ENCODE measurements at regions not wholly inside any gene's neighbourhood (a gene's known extent, or its start where the extent isn't known, plus 50 kb on each side); places are given as distances from the start of the nearest gene placed in this dataset.

DNA sequence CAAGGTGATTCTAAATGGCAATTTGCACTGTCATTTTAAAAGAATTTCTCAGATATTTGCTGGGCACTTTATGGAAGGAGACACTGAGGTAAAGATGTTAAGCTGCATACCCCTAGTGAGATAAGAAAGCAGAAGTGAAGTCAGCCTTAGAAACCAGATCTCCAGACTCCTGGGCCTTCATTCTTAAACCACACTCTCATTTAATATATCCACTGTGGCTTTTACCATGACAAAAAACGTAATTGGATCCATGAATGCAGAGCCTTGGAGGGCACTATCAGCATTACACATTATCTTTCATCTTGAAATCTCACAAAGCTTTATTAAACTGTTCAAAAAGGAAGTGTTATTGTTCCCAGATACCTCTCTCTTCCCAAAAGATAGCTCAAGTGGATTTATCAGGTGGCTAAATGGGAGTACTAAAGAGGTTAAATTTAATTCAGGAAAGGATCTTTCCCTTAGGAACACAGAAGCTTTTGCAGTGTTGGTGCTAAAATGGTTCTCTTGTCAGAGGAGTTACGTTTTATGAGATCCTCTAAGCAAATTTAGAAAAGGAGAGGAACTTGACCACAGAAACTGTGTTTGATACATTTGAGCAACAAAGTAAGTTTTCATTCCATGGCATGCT lies 1060.4 kb downstream of the EFNB2 start:
- DNase-seq: no peak

DNA sequence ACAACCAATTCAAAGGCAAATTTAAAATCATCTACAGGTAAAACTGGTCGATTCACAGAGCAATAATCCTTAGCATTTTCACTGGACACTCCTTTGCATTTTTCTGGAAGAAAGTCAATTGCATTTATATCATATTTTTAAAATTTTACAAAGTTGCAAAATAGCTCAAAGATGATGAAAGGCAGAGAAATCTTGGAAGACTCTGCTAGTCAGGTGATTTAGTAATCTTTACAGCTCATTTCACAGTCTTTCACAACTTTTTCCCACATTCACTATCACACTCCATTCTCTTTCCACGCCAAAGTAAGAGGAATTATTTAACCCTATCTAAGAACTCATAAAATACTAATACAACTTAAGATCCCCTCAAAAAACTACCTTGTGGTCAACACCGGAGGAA lies 1063.8 kb downstream of the EFNB2 start:
- no peak for DNase-seq

DNA sequence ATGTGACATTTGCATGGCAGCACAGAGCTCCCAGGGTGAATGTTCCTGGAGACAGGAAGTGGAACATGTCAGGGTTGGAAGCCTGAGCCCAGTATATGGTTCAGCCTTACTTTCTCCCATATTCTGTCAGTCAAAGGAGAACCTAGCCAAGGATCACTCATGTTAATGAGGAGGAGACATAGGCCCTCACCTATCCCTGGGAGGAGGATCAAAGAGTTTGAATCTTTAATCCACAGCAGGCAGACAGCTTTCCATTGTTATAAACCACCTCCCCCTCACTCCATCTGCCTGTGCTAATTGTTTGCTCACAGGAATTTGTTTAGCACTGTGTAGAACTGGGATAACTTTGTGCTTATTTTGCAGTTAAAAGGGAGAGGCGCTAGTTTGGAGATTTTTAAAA lies 1069.1 kb downstream of the EFNB2 start:
- DNase-seq: no peak

DNA sequence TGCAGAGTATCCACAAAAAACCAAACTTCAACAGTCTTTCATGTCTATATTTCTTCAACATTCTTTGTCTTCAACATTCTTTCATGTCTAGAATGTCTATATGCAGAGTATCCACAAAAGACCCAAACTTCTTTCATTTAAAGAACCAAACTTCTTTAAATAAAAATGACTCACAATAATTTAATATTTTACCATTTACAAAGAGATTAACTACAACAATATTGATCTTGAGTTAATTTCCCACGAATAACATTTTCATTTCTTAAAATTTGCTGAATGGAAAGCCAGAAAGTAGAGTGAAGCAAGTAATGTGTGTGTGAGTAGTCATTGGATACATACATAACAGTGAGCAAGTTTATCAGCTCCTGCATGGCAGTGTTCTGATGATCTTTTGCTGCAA lies 1069.7 kb downstream of the EFNB2 start, which contains the start of gene DAOA:
DAOA (plus strand) TSS at position 301 of the 400 bp plus-strand sequence.
- no peak for DNase-seq

DNA sequence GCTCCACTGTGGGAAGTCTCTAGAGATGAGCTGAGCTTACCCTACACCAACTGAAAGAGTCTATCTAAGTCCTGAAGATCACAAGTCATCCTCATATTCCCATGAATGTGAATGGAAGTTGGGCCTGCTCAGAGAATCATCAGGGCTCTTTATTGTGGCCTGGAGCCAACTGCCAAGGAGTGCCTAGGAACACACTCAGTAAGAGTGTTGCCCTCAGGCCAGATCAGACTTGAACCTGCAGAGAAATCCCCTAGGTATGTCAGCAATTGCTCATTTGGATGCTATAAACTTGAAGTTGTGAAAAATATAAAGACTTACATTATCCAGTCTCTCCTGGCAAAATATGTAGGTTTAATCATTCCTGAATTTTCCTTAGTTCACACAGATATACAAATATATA lies 1070.2 kb downstream of the EFNB2 start:
- no peak for DNase-seq

DNA sequence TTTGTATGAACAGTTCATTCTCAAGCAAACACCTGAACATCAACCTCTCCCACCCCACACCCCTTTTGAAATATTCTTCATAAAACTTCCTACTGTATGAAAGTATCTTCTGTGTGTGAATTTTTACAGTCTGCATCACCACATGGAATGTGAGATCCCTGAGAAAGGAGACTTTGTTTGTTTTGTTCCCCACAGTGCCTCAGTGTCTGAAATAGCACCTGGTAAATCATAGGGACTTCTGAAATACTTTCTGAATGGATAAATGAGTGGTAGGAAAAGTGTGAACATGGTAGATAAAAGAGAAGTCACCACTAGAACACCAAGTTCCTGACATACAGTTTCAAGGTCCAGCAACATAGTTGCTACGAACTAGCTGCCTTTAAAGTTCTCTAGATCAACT lies 1071.2 kb downstream of the EFNB2 start:
- DNase-seq: no peak

DNA sequence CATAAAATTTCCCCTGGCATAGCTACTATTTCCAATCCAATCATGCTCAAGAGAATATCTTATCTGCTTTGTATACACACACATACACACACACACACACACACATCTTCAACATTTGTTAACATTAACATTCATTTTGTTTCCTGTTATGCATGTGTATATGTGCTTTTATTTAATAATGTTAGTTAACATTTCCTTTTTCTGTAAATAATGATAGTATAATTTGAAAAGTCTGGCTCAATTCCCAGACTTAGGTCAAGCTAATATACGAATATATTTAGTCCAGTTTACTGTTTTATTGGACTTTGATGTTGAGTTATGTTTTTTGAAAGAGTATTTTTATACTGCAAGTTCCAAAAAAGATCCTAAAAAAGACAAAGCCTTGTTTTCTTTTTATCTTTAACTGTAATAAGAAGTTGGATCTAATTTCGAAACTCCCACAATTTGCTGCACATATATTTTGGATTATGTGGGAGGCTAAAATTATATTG lies 1072.4 kb downstream of the EFNB2 start:
- DNase-seq: no peak

DNA sequence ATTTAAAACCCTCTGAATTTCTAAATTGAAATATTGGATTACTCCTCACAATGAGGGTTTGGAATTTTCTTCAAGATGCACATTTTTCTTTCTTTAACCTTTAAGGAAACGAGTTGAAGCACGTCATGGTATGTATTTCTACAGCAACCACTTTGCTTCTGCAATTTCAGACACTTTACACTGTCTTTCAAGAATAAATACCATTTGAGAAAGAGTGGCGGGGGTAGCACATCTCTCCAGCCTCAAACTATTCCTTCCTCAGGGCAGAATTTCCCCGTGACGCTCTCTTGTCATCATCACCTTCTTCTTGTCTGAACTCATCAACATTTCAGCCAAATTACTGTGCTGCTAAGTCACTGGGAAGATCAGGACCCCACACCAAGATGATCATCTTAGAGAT lies 1073.4 kb downstream of the EFNB2 start:
- DNase-seq: no peak

DNA sequence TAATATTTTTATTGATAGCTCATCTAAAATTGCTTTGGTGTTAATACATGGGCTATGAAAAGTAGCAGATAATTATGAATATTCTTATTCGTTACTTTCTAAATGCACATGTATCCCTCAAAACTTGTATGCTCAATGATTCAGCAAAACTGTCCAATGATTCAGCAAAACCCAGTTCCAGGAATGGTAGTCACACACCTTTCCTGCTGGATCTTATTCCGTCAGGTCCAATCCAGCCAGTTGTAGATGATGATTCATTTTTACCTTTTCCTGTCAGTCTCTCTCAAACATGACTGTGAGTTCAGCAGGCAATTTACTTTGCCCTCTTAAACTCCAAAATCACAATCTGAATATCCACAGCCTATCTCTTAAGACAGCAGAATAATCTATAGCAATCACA lies 1082.6 kb downstream of the EFNB2 start:
- no peak for DNase-seq

DNA sequence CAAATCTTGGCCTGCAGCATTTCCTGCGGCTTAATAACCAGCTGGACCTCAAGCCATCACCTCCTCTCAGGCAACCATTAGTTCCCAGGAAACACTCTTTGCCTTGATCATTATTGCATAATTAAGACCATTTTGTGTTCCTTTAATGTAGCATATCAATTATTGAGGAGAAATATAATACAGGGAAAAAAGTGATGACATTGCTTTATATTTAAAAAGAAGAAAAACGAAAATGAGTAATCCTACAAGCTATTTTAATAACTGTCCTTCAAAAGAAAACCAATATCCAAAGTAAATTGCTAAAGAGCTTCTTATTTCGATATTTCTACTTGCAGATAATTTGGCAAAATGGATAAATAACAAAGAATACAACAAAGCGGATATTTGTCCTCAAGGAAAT lies 1084.7 kb downstream of the EFNB2 start:
- DNase-seq: no peak

DNA sequence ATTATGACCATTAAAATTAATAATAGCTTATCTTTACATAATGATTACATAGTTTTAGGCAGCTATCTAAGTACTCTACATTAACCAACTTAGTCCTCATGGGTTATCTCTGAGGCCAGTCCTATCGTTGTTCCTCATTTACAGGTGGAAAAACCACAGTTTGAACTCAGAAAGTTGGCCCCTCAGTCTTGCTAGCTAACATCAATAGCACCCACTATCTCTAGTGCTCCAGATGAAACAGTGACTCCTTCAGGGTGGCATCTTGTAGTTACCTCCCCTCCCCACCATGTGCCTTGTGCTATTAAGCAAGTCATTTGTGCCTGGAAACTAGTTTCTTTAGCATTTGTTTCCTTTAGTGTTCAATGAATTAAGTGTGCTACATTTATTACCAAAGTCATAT lies 1086.7 kb downstream of the EFNB2 start:
- no peak for DNase-seq

DNA sequence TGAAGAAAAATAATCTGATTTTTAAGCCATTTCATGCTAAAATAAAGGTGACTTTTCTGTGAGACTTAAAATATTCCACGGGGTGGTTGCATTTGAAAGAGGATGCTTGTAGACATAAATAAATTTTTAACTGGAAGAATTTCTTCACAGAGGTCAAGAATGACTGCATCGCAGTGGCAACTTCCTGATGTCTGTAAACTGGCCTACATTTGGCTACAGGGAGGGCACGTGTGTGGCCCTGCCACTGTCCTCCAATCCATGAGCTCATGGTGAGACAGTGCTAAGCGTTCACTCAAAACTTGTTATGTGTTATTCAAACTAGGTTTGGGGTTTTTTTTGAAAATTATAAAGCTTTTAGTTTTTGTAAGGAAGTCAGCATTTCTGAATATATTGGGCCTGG lies 1089.3 kb downstream of the EFNB2 start:
- DNase-seq: no peak

DNA sequence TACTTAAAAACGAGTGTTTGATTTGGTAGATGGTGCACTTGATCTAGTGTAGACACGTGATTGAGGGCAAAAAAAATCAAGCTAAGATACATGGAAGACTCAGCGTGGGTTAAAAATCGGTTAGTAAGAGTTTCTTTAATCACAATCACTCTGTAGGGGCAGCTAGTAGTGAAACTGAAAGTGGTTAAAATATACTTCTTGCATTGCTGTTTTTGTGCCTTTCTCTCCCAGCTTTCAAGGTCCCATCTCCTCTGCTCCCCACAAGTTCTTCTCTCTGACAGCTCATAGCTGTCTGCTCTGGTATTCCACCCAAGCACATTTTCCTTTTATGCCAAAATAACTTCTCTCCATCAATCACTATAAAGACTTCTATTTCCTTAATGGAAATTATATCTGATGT lies 1089.7 kb downstream of the EFNB2 start:
- DNase-seq: no peak

DNA sequence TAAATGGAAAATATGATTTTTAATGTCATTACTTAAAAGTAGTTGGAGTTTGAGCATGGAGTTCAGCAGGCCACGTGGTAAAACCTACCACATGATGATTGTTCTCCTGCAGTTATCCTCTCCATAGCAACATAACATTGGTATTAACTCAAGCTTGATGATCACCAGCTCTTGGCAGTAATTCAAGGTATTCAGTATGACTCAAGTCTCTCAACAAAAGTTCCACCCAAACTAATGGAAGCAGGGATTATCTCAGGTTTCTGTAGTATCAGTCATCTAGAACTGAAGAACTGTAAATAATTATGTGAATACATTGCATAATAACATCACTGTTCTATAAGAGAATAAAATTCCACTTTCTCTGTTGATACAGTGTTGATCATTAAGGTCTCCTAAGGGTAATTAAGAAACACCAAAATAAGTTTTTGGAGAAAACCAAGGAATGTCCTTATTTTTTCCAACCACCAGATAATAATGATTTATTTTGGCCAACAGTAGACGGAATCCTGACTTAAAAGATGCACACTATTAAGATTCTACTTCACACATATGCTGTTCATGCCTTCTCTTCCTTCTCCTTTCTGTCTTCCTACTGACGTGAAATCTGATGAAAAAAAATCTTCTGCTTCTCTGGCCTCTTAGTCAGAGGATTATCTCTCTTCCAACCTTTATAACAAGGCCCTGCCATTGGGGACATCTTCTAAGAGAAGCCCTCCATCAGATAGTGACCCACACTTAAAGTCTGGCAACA lies 1092.3 kb downstream of the EFNB2 start:
- DNase-seq: no peak

DNA sequence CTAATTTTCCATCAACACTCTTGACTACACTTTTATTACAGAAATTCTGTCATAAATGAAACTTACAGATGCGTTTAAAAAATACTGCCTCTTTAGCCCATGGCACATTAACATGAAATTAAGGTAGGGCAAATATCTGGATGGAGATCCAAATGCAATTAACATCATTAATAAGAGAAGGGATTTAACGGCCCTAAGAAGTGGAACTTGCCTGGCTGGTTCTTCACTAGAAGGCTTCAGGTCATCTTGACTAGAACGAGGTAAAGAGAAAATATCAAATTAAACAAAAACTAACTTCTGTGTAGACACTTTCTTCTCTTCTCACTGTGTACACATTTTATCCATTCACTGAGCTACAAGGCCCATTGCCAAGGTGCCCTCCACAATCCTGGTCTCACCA lies 1093.4 kb downstream of the EFNB2 start:
- DNase-seq: no peak

DNA sequence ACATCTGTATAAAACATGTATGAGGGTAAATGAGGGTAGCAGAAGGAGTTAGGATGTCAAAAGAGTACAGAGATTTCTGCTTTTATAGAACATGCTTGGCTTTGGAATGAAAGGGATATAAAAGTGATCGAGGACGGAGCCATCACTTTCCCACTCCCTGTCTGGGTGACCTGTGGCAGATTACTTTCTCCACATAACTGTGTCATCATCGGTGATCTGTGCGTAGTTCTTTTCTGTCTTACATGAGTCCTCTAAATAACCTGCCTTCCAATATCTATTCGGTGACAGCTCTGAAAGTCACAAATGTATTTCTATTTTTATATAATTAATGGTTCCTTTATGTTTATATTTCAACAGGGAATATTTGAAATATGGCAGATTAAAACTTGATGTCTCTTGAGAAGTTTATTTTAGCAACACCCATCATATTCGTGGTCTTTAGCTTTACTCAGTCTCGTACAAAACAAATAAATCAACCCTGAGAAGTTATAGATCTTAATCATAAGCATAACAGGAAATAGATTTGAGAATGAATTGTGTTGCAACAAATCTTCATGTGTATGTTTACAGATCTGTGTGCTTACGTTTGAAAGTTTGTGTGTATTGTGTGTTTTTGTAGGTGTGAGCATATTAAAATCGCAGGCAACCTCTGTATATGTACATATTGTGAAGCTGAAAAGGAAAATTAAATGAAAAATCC lies 1094.3 kb downstream of the EFNB2 start:
- no peak for DNase-seq

DNA sequence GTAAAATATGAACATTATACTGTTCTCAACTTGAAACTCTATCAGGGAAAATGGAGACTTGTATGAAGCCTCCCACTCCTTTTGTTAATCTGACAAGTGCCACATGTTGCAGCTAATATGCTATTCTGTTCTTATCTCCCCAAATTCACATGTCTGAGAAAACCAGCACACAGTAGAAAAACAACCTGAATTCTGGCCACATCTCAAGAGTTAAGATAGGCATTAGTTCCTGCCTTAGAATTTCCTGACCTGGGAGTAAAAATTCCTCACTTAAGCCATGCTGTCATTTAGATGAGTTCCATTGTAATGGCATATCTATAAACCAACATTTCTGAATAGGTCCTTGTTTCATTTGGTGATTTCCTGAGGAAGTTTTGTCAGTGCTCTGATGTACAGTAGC lies 1098.5 kb downstream of the EFNB2 start:
- DNase-seq: no peak

DNA sequence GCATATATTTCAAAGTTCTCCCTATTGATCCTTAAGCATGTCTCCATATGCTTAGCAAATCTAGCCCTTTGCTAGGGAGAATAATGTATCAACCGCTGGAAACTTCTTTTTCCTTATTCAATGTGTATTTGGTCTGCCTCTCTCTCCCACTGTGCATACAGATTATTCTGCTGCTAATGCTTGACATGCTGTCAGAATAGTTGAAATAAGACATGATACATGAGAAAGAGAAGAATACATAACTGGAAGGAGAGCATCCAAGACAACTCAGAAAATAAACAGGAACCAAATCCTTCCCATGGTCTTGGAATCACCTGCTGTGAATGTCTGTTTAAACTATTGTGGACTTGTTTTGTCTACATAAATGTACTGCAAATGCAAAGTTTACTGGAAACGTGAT lies 1103.0 kb downstream of the EFNB2 start:
- DNase-seq: no peak

DNA sequence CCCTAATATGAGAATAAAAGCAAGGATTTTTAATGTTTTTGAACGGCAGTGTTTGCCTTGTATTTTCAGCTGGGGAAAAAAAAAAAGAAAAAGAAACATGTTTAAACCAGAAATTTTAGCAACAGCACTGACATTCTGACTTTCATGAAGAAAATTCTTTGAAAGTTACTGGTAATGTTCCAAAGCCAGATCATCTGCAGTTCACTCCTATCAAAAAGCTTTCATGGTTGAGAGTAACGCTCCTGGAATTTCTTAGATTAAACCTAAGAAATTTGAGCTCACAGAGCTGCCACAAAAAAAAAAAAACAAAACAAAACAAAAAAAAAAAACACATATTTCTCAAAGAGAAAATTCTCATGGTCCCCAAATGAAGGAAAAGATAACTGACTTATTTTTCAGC lies 1106.7 kb downstream of the EFNB2 start:
- DNase-seq: no peak

DNA sequence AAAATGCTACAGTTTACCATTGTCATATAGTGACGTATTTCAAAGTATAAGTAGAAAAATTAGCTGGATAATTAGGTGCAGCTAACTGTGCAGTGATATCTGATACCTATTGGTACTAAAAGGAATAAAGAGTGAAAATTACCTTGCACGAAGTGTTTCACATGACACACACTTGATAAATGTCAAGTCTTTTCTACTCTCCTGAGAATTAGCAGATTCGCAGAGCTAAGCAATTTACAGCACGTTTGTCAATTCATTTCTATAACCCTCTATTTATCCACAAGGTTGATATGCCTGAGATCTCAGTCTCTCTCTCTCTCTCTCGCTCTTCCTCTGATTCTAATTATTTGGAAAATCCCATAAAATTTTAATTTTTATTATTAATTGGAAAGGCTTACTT lies 1109.0 kb downstream of the EFNB2 start:
- no peak for DNase-seq

DNA sequence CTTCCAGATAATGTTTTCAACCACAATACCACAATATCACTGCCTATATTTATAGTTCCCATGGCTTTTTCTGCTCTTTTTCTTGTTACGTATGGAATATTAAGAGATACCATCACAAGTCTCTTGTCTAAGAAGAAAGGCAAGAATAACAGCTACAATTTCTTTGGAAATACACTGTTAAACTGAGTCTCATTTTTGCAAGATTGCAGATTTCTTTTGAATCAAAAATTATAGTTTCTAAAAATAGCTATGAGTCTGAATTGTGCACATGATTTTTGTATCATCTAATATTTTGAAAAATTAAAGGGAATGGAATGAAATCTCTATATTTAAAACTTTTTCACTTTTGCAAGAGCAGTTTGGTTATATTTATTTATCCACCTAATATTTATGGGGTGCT lies 1120.8 kb downstream of the EFNB2 start:
- DNase-seq: no peak

DNA sequence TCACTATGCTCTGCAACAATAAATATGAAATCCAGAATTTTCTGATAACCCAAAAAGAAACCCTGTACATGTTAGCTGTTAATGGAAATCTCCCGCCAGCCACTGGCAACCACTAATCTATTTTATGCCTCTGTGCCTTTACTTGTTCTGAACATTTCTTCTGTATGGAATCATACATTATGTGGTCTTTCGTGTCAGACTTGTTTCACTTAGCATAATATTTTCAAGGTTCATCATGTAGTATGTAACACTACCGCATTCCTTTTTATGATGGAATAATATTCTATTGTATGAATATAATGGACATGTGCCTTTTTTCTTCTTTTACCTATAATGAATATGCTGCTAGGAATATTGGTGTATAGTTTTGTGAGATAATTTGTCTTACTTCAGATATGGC lies 1123.3 kb downstream of the EFNB2 start:
- DNase-seq: no peak

DNA sequence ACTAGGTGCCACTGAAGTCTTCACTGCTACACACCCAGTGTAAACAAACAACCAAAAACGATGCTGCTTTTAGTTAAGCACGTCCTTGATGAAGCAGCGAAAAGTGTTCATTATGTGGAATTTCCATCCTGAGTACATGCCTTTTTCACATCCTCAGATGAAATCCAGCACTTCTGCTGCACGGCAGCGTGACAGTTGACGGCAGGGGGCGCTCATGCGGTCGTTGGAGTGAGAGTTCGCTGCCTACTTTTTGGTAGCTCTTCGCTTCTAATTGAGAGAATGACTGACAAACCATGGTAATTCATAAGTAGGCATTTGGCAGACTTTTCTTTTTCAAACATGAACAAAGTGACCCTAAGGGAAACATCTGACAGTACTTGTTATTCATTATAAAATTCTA lies 1124.9 kb downstream of the EFNB2 start:
- DNase-seq: peak; percentile 32

DNA sequence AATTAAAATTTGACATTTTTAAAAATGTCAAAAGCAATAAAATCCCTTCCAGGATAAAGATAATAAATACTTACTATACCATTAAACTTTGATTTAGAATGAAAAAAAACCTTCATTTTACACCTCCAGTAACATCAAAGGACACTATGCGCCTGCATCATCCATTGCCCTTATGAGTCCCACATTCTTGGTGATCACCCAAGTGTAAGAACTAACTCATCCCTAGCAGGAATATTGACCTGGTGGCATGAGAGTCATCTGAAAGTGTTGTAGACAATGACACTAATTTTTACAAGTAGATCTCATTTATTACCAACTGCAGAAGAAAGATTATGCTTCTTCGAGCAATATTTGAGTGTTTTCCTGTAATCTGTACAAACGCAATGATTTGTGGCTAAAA lies 1128.9 kb downstream of the EFNB2 start:
- DNase-seq: no peak

All from SHP77 treated with DMSO at 0.1 percent for 48 hours (cell line).